ENCODE measurements at regions not wholly inside any gene's neighbourhood (a gene's known extent, or its start where the extent isn't known, plus 50 kb on each side); places are given as distances from the start of the nearest gene placed in this dataset.
"Not testable (repeated sequence)": the region's sequence is repeated elsewhere in the genome, so short reads cannot be mapped to it uniquely, and the experiment has no call there.

DNA sequence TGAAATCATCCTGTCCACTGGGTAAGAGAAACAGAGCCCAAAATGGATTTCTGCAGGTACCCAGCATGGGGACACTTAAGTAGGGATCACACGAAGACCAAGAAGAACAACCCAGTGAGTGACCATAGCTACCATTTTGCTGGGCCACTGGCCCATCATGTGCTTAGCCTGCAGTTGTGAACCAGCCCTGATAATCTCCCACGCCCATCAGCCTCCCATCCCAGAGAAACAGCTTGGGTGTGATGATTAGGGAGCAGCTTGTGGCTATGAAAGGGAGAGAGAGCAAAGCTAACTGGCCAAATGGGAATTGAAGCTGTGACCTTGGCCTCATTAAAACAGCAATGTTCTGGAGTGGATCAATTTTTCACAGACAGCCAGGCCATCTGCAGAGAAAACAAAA lies 138.5 kb downstream of the SLC24A2 start:
- DNase-seq: no peak

GRCh38 chr9:19649336-19650041 lies 139.3 kb downstream of the SLC24A2 start:
- DNase-seq: no peak

DNA sequence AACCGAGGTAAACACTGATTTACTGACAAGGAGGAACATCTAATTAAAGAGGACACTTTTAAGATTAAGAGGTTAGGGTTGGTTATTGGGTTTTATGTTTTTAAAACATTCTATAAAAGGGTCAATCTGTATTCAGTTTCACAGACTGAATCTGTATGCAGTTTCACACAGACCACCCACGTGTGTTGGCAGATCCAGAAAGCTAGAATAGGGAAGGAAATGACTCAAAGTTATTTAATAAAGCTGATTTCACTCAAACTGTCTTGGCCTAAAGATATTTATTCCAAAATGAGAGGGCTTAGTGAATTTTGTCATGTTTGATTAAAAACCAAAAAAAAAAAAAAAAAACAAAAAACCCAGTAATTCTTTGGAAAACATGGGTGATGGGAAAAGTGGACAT lies 140.2 kb downstream of the SLC24A2 start:
- DNase-seq: no peak

GRCh38 chr9:19643875-19644274 lies 145.0 kb downstream of the SLC24A2 start:
- no peak for DNase-seq

DNA sequence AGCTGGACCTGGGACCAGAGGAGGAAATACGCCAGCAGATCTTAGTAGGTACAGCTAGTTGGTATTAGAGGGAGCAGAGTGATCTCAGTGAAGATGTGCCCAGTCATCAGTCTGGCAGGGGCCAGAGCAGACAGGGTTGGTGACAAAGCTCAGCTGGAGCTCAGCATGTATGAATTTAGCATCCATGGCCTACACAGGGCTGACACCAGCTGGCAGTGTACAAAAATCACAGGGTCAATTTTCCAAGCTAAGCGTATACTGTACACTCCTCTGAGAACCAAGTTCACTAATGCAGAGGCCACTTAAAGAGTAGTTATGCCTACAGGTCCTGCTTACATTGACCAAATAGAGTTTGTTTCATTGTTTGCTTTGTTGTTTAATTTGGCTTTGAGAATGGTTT lies 146.6 kb downstream of the SLC24A2 start:
- DNase-seq: no peak

DNA sequence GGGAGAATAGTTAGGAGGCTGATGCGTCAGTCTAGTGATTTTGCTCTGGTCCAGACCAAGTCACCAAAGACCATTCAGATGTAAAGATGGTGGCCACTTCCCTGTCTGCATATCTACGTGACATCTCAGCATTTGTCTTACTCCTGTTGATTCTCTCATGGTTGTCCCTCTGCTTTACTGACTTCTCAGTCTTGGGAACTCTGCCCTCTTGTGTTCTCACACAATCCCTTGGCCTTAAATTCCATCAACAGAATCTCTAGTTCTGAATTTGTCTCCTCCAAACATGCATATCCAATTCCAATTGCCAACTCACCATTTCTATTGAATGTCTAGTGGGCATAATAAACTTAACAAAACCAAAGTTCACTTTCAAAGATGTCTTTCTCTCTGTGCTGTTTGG lies 147.8 kb downstream of the SLC24A2 start:
- DNase-seq: no peak

DNA sequence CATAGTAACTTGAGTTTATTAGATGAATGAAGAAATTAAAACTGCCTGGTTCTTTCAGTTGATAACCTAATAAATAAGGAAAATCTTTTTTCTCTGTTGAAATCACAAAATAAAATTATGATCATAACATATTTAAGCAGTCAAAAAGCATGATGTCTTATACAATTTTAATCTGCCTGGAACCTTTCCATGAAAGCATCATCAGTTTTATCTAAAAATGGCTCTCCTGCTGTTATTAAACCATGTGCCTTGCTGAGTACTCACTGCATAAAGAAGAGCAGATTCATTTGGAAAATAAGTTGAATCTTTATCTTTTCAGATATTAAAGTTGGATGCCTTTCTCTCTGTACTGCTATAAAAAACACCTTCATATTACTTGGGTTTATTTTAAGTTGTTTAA lies 148.8 kb downstream of the SLC24A2 start:
- DNase-seq: no peak

DNA sequence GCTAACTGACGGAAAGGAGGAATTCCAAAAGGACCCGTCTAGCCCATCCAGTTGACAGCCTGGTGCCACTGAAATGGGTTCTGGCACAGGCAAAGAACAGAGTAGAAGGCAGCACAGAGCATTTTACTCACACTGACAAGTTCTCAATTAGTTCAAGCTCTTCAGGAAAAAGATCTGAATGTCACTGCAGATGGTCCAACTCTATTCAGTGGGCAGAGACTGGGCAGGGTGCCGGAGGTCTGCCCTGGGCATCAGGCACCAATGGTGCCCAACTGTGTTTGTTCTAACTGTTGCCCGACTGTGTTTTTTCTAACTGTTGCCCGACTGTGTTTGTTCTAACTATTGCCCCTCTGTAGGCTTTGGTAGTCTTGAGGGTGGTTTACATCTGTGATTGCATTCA lies 151.8 kb downstream of the SLC24A2 start:
- no peak for DNase-seq

GRCh38 chr9:19634881-19635280 lies 154.0 kb downstream of the SLC24A2 start:
- DNase-seq: no peak

GRCh38 chr9:19631181-19631580 lies 157.7 kb downstream of the SLC24A2 start:
- no peak for DNase-seq

DNA sequence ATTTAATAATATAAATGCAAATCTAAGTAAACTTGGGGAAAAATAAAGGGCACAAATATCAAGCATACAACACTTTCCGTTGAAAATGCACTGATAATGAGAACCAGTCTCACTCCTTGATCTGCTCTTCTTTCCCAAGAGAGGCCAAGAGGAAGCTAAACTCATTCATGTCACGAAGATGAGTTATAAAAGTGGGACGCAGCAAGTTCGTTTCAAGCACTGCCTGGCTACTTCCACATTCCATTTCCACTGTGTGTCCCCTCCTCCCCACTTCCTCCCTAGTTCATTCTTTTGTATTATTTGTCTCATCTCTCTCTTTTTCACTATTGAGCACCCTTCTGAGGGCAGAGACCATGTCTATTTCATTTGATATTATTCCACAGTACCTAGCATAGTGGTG lies 158.1 kb downstream of the SLC24A2 start:
- no peak for DNase-seq

DNA sequence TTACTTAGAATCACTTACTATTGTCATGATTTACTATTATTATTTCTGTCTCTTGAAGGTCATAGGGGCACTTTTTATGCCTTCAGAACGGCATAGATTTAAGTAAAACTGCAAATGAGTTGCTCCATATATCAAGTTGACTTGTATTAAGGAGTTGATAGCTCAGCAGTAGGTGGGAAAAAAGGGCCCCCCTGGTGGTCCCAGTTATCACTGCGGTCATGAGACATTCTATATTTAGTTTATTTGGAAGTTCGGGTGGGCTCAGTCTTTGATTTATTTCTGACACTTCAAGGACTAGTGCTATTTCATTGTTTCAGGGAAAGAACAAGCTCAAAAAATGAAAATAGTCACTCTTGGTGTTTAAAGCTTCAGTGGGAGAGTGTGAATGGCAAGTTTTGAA lies 159.3 kb downstream of the SLC24A2 start:
- DNase-seq: no peak

DNA sequence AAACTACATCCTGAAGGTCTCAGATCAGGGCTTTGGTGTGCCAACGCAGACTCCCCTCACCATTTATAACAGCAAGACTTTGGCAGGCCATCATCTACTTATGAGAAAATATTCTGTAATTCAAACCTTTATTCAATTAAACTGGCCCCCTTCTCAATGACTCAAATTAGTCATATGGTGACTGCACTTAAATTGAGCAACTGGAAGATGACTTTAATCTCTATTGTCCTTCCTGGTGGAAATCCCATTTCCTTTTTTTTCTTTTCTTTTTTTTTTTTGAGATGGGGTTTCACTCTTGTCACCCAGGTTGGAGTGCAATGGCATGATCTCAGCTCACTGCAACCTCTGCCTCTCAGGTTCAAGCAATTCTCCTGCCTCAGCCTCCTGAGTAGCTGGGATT lies 163.4 kb downstream of the SLC24A2 start:
- DNase-seq: not testable (repeated sequence)

GRCh38 chr9:19624519-19624918 lies 164.3 kb downstream of the SLC24A2 start:
- no peak for DNase-seq

GRCh38 chr9:19623941-19624340 lies 164.9 kb downstream of the SLC24A2 start:
- no peak for DNase-seq

GRCh38 chr9:19620326-19620725 lies 168.5 kb downstream of the SLC24A2 start:
- DNase-seq: no peak

- no peak for DNase-seq
Observed at GRCh38 chr9:19619221-19619620, 169.6 kb downstream of the SLC24A2 start.

GRCh38 chr9:19618816-19619215 lies 170.0 kb downstream of the SLC24A2 start:
- DNase-seq: no peak

- no peak for DNase-seq
Observed at GRCh38 chr9:19615036-19615624, 173.7 kb downstream of the SLC24A2 start.

- DNase-seq: no peak
Observed at GRCh38 chr9:19614294-19614693, 174.5 kb downstream of the SLC24A2 start.

DNA sequence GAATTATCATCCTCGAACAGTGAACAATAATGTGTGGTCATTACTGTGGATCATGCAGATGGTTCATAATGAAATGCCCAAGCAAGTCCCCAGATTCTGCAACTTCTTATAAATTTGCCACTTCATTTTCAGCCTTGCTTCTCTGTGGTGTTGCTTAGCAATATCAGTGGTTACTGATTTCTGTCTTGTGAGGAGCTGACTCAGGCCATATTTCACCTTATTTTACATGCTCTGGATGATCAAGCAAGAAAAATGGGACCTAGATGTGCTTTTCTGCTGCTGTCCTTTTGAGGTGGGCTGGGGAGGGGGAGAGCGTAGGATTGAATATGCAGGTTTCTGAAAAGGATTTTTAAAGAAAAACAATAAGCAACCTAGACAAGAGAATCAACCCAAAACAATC lies 188.3 kb downstream of the SLC24A2 start:
- DNase-seq: no peak

DNA sequence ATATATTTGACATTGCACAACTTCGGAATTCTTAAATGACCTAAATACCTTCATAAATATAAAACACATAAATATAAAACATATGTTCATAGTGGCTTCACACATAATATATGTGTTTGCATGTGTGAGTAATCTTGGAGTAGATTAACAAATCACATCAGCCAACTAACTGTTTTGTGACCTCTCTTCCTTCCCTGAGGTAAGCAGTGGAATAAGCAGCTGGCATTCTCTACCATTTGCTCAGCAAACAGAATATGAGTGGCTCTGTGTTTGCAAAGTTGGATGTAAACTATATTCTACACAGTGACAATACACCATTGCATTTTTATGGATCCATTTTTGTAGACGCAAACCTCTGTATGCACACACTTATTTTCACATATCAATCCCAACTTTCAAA lies 189.9 kb downstream of the ACER2 start:
- DNase-seq: no peak

DNA sequence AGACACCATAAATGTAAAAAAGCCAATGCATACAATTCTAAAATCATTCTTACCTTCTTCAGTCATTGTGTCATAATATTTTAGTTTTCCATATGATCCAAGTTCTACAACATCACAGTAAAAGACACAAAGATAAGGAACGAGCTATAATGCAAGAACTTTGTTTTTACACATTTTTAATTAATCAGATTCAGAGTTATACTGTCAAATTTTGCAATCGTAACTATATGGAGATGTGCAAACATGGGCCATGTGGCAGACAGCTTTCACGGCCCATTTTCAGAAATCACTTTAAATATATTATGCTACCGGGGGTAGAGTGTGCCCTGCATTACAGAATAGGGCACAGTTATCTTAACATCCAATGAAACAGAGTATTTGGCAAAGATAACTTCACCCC lies 188.4 kb downstream of the ACER2 start:
- DNase-seq: no peak

GRCh38 chr9:19595003-19595402 lies 186.2 kb downstream of the ACER2 start:
- DNase-seq: no peak

GRCh38 chr9:19587678-19588077 lies 178.9 kb downstream of the ACER2 start:
- no peak for DNase-seq

Measured in stimulated activated CD8-positive, alpha-beta memory T cell treated with anti-CD3 and anti-CD28 coated beads, Interleukin-4, amount 100 ng/mL, for 48 hours (primary cell).